ENCODE measurements at regions not wholly inside any gene's neighbourhood (a gene's known extent, or its start where the extent isn't known, plus 50 kb on each side); places are given as distances from the start of the nearest gene placed in this dataset.

DNA sequence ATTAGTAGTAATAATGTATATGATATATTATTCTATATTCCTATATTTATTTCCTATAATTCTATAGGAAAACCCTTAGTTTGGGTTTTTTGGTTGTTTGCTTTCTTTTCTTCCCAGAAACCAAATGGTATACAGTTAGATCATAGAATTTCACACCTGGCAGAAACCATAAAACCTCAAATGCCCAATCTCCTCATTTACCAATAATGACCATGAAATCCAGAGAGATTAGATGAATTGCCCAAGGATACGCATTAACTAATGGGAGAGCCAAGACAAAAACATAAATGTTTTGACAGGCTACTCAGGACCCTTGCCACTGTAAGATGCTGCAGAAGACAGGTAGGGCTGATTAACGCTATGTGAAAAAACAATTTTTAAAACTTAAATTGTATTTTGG is 158.7 kb upstream of the FST start:
- no peak for DNase-seq (ENCODE audit: low spot score)
- intact Hi-C loops (cut with DNase I), result no loop called here

DNA sequence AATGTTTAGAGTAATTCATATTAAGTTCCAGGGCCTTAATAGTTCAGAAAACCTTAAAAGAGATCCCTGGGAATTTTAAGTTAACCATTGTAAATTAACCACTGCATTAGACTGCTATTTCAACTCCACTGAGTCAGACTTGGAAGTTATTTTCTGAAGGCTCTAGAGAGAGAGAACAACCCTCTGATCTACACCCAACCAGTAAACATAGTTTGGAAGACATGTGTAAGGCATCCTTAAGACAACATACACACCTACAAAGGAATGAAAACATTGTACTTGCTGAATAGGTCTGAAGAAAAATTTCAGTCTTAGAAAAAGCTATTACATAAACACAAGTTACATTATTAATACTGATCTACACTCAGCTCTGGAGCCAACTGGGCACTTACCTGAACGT is 158.2 kb upstream of the FST start:
- intact Hi-C loops (cut with DNase I), result no loop called here
- no peak for DNase-seq (ENCODE audit: low spot score)

DNA sequence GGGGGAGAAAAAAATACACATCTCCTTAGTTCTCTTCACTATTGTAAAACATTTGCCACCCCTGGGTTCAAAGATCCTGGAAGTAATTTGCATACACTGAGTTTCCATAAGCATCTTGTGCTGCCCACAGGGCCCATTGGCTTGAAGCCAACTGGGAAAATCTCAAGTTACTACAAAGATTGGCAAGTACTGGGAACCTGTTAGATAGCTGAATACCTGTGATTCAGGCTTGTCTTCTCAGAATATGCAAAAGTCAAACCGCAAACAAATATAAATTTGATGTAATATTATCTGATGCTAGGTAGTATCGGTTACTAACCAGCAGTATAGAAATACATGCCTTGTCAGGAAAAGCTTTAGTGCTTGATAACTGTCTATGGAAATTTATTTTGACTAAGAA is 156.9 kb upstream of the FST start:
- intact Hi-C loops (cut with DNase I), result no loop called here
- no peak for DNase-seq (ENCODE audit: low spot score)

DNA sequence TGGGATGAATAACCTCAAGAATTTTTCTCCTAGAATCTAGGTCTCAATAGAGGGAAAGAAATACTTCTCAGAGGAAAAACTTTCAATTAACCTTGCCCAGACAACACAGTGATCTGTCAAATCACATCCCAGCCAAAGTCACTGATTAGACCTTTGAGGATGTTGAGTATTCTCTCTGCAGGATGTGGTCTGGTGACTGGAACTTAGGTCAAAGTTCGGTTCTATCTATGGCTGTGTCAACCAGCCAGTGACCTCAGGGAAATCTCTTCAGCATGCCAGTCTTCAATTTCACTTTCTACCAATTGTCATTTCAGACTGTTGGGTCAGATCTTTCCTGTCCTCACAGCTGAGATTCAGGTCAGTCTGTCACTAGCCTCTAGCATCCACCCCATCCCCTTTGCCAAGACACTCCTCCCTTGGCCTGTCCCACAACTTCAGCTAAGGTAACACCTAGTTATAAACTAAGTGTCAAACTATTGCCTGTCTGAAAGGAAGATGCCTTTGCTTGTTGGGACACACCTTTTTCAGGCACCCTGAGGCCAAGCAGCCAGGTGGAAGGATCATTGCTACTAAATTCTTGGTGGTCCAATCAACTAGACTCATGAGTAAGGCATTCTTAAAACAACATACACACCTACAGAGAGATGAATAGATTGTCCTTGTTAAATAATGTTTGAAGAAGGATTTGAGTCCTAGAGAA is 156.3 kb upstream of the FST start:
- DNase-seq (ENCODE audit: low spot score), result no peak
- intact Hi-C loops (cut with DNase I), result no loop called here

DNA sequence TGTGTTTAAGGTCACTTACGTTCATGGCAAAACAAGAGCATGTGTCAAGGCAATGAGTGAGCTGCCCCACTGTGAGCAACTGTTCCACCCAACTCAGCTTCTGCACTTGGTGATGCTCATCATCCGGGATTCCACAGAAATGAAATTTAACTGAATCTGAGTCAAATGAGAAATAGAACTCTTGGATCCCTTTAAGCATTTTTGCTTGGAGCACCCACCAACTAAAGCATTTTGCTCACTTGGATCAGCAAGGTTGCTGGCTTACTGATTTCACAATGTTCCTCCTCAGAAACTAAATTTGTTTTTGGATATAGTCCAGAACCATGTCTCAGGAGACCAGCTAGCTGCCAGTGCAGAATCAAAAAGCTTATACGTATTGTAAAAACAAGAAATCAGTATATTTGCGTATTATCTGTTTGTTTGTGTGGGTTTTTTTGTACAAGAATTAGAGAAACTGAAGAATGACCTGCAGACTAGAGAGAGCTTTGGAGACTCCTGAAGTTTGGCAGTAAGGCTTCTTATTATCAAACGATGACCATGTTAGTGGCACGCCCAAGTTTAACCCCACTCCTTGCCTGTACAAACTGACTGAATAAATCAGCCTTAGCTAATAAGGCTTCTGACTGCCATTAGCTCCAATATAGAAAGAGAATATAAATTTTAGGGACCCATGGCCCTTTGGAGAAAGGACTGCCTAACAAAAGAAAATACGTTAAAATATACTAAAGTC is 153.8 kb upstream of the FST start:
- intact Hi-C loops (cut with DNase I), result no loop called here
- no peak for DNase-seq (ENCODE audit: low spot score)

DNA sequence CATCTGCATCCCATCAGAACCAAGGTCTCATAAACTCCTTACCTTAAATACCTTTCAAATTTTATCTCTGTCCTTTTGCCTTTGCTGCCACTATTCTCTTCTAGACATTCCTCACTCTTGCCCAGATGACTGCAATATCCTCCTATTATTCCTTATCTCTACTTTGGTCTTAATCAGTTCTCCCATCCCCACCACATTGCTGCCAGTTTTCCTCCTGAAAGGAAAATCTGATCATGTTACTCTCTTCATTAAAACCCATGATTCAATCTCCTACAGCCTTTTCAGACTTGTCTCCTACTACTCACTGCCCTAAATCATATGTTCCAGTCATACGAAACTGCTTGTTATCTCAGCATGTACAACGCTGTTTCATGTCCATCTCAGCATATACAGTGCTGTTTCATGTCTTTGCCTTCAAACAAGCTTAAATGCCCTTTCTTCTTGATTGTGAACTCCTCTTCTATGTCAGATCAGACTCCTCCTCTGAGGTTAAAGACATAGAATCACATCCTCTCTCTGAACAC is 152.6 kb upstream of the FST start:
- intact Hi-C loops (cut with DNase I), result no loop called here
- no peak for DNase-seq (ENCODE audit: low spot score)

DNA sequence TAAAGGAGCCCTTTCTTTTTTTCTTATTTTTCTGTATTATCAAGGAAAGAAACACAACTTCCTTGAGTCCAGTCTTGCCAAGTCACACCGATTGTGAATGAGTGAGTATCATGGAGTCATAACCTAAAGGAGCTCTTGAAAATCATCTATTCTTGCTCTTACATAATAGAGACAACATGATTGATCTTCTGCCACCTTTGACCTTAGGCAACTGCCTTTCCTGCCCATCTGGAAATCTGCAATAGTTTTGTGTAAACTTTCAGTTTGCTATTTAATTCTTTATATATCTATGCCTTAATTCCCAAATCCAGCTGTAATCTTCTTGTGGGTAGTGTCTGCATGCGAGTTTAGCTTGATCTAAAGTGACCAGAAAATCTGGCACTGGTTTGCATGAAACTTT is 149.9 kb upstream of the FST start:
- DNase-seq (ENCODE audit: low spot score), result no peak
- intact Hi-C loops (cut with DNase I), result no loop called here

DNA sequence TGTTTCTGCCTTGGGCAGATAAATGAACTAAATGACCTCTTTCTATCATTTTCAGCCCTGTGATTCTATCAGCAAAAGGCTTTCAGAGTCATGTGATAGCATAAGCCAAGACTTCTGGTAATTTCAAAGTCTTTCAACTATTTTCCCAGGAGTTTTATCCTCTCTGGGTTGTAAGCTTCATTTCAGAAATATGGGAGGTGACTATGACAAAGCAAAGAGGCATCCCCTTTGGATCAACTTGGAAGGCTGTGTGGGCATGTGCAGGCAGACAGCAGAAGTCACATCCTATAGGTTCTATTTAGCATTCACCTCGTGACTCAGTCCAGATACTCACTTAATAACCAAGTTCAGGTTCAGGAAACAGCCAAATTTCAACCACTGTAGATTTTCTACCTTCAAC is 149.0 kb upstream of the FST start:
- intact Hi-C loops (cut with DNase I), result no loop called here
- no peak for DNase-seq (ENCODE audit: low spot score)

DNA sequence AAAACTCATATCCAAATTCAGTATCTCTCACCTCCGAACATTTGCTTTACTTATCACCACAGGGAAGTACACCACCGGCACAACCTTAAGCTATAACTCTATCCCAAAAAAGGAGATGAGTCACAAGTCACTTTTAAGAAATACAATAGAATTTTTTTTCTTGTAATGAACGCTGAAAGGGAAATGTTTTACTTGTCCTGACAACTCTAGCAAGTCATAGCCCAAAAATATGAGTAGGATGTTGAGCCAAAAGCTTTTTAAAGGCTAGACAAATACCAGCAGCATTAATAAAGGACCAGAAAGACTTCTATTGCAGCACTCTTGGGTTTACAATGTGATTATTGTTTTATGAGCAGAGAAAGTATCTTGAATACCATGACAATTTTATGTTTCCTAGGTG is 147.3 kb upstream of the FST start:
- DNase-seq (ENCODE audit: low spot score), result no peak
- intact Hi-C loops (cut with DNase I), result no loop called here

DNA sequence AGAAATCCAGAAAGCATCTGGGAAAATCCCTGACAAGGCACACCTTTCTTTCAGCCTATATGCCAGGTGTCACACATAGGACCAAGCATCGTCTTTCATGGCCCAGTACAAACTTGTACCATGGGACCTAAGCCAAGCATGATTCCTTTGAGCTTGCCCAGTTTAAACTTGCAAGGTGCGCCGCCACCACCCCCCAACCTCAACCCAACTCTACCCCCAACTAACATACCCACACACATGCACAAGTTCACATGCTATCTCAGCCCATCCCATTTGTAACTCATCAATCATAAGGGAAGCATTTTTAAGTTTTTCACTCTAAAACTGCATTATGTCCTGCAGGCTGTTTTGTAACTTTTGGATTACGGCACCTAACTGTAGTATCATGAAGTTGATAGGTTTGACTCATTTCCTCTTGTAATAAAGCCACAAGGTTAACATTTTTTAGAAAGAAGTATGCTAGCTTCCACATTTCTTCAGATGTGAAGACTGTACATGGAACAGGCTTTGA is 145.9 kb upstream of the FST start:
- intact Hi-C loops (cut with DNase I), result no loop called here
- no peak for DNase-seq (ENCODE audit: low spot score)

DNA sequence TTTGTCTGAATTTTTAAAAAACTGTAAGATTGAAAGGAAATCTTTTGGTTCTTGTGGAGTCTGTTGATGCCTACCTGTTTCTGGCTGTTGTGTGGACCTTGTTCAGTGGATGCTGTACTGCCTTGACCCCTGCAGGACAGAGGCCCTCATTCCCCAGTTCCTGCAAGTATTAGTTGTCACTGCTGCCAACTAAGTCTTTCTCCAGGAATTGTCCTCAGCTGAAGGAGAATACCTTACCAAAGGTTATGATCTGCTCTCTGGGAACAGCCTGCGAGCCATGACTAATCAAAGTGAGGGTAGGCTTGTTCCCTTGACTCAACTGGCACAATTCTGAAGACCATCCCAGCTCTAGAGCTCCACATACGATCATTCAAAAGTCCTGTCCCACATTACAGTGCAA is 145.3 kb upstream of the FST start:
- DNase-seq (ENCODE audit: low spot score), result no peak
- intact Hi-C loops (cut with DNase I), result no loop called here

DNA sequence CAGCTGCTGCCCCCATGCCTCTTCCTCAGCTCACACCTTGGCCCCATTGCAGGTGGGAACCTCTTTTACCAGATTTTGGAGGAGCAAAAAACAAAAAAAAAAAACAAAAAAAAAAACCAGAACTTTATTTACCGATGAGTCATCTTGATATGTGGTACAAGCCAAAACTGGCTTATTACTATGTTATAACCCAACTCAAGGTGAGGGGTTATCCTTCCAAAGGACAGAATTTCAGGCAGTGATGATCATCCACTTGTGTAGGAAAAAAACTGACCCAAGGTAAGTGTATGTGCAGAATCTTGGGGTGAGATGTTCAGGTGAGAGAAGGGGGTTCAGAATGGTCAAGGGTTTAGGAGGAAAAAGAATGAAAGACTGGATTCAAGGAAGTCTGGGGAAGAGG is 142.6 kb upstream of the FST start:
- intact Hi-C loops (cut with DNase I), result no loop called here
- no peak for DNase-seq (ENCODE audit: low spot score)

DNA sequence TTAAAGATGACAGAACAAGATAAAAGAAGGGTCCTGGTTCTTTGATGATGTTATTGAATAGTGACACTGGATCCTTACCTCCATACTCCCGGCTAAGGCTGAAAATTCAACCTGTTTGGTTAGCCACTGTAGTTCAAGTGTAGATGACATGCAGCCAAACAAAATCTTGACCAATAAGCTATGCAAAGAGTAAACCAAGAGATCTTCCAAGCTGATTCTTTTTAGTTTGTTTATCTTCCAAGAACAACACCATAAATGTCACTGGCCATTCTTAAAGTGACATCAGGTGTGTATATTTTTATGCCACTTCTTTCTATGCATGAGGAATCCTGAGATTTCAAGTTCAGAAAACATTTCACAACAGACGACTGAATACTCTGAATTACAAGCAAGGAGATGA is 141.5 kb upstream of the FST start:
- intact Hi-C loops (cut with DNase I), result no loop called here
- no peak for DNase-seq (ENCODE audit: low spot score)

DNA sequence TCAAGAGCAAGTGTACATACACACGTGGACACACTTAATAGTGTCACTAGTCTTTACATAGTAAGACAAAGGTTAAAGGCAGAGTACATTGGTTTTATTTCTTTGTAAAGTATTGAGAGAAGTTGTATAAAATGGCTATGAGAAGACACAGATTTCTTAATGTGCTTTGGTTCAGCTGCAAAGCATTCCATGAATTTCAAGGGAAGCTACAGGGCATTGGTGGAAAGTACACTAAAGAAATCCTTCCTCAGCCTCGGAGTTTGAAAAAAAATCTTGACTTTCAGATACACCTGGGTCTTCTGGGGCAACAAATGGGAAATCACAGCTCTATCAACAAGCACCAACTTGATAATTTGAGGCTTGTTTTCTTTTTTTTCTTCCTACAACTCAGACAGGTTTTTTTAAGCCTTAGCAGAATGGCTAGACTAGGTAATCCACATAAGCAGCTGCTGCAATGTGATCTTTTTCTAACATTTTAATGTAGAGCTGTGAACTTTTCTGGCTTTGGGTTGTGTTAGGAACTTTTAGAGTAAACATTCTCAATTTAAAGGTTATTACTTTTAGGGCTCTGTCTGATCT is 140.4 kb upstream of the FST start:
- no peak for DNase-seq (ENCODE audit: low spot score)
- intact Hi-C loops (cut with DNase I), result no loop called here

DNA sequence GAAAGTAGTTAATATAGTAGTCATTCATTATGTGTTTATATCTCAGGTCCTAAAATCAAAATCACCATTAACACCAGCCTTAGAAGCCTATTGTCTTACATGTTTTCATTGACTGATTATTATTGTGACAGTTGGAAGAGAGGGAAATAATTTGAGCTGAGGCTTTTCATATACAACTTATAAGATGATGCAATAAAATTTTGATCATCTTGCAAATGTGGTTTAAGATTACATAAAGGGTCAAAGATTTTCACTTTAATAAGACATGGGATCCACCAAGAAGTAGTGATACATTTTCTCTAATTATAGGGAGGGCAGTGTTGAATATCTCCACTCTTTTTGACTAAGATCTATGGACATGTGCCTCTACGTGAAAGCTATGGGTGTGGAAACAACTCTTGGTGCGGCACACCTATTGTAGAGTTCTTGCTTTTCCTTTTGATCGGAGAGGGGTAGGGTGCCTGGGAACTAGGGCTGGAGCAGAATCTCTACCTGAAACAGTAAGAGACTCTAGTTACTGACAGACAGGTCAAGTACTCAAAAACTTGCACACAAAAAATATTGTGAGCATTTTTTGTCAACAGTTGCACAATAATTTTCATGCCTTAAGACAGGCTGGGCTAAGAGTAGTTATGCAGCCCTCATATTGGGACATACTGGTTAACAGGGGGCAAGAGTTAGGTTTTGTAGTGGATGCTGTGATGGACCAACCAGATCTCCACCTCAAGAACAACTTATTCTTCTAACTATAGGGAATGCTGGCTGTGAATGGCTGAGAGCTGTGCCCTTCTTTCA is 139.3 kb upstream of the FST start:
- intact Hi-C loops (cut with DNase I), result no loop called here
- DNase-seq (ENCODE audit: low spot score), result no peak

DNA sequence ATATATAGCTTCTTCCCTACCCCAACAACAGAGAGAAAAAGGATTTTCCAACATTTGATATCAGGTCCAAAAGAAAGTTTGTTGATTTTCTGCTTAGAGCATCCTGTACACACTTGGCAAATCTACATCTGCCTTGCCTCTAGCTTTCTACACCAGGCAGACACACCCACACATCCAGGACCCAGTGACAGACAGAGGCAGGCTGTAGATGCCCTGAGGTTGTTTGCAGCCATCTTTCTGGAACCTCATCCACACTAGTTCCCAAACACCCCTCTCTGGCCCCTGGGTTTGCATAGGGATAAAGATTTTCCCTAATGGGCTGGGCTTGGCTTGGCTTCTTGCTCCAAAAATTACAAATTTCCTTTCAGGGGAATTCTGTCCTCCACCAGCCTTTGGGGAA is 138.2 kb upstream of the FST start:
- intact Hi-C loops (cut with DNase I), result no loop called here
- no peak for DNase-seq (ENCODE audit: low spot score)

DNA sequence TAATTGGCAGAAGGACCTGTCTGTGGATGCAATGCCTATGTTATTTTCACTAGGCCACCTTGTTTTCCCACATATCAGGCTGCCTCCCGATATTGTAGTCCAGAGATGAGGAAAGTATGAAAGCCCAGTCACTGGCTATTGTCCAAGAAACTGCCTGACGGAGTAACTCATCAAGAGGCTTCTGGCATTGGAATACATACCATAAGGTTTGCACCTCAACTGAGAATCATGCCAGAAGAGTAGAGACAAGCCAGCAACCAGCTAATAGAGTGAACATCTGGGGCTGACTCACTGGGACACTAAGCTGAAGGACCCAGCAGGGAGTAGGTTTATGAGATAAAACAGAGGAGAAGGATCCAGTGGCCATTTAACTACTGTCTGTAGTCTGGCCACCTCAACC is 137.2 kb upstream of the FST start:
- intact Hi-C loops (cut with DNase I), result no loop called here
- no peak for DNase-seq (ENCODE audit: low spot score)

DNA sequence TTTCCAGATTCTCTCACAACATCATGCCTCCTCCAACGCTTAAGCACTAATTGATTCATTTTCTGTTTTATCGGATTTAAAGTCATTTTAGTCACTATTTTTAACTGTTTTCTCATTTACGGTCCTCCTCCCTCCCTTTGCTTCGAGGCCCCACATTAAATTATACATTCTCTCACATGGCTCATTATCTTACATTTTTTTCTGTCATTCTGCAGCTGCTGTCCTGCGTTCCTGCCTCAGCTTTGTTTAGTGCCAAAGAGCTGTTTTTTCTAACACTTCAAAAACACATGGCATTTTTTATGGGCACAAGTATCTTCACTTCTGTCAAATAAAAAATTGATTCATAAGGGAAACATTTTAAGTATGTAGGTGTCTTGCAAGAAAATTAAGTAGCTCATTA is 130.1 kb upstream of the FST start:
- intact Hi-C loops (cut with DNase I), result no loop called here

DNA sequence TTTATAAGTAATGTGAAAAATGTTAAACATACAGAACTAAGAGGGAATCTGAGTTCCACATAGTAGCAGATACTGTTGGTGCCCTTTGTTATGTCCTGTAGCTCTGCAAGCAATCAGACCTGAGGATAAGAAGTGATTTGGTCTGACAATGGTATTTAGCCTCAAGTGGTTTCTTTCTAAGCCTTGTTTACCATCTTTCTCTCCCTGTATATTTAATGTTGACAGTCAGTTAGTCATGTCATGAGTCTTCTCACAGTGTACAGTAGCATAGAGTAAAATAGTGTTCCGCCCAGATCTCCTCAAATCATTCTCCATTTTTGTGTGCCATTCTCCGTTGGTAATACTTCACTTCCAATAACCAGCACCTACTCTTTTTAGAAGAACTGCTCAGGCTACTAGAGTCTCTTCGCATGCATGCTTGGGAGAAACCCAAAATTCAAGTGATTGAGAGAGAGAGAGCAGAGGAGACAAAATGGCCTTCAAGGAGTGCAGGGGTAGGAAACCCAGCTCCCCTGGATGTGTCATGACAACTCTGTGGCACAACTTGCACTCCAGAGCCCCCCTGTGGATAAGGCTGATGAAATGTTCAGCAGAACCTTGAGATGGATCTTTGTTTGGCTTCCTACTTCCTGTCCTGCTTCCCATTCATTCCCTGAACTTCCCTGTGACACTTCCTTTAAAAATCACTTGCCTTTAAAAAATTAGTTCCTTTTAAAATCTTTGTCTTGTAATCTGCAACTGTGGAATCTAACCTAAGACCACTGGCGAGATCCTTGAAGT is 129.2 kb upstream of the FST start:
- DNase-seq (ENCODE audit: low spot score), result no peak
- intact Hi-C loops (cut with DNase I), result no loop called here

More for the DNA sequence above, 130.1 kb upstream of the FST start:
- DNase-seq (ENCODE audit: low spot score), result no peak

Measured in cardiac septum (tissue), 1 donor.